BJ (cell line): ENCODE measurements at regions not wholly inside any gene's neighbourhood (a gene's known extent, or its start where the extent isn't known, plus 50 kb on each side); places are given as distances from the start of the nearest gene placed in this dataset.

ENCODE experiments used
- CTCF ChIA-PET: fragments of 350-600 bp; formaldehyde crosslinking; extraction: SDS; loops from one replicate; lab custom pipeline; 2021; ENCODE audit warnings: antibody characterized with exemption, inconsistent platforms; lab: Yijun Ruan, JAX
- POLR2A ChIA-PET: fragments of 300-600 bp; sonication (Branson Sonifier 250); formaldehyde crosslinking; extraction: SDS; loops from one replicate; lab custom pipeline; 2021; ENCODE audit warnings: antibody characterized with exemption; lab: Charles Lee
- DNase-seq: peaks from one replicate; pipeline ENCODE4 v3.0.0-alpha.2; 2011; ENCODE audit warnings: low read depth
- H3K27me3 ChIP-seq: 2 replicates; pipeline ENCODE4 v1.6.0; 2011; ENCODE audit warnings: low read length; ENCODE audit not compliant: control insufficient read depth, insufficient read depth
- H3K36me3 ChIP-seq: 2 replicates; pipeline ENCODE4 v1.5.1; 2011; ENCODE audit warnings: low read length; ENCODE audit not compliant: control insufficient read depth, insufficient read depth
- H3K4me3 ChIP-seq: 2 replicates; pipeline ENCODE4 v1.5.1; 2011; ENCODE audit warnings: low read depth, mild to moderate bottlenecking, control low read depth, low read length
- CTCF ChIP-seq: IDR thresholded peaks from 2 replicates; pipeline ENCODE4 v1.5.1; 2011; ENCODE audit warnings: low read depth, mild to moderate bottlenecking, control low read depth, inconsistent platforms, low read length, moderate library complexity; ENCODE audit not compliant: insufficient read depth

- no peak for DNase-seq
- no peak for TF ChIP-seq CTCF
- ChIA-PET POLR2A (no interaction called here), CTCF (interaction anchor here (3.7 kb wide), 1 partner anchor 261 kb away, joined by 18 read pairs; no protein-coding TSS in a partner anchor)
- Histone ChIP-seq H3K27me3 (no peaks in the 10 kb centered on the region), H3K36me3 (no peaks in the 10 kb centered on the region), H3K4me3 (no peak overlapping the region)
These were observed 84.8 kb upstream of the FOXB1 start for GRCh38 chr15:59918994-59919951.

- Histone ChIP-seq H3K36me3 (no peaks in the 10 kb centered on the region), H3K4me3 (no peak overlapping the region), H3K27me3 (no peaks in the 10 kb centered on the region)
- DNase-seq = no peak
- POLR2A ChIA-PET = no interaction called here
- CTCF ChIA-PET = interaction anchor here (0.6 to 3.7 kb wide), 13 partner anchors 16 to 603 kb away, joined by 3 to 18 read pairs (median 3); no protein-coding TSS in a partner anchor
- TF ChIP-seq CTCF = peak; percentile 45
These were observed 86.5 kb upstream of the FOXB1 start for GRCh38 chr15:59917504-59918157.

GRCh38 chr15:59906046-59906445, 98.1 kb upstream of the FOXB1 start:
- no peak overlapping the region for H3K4me3 ChIP-seq
- no peak for TF ChIP-seq CTCF
- ChIA-PET CTCF (no interaction called here), POLR2A (no interaction called here)
- DNase-seq = no peak
- no peaks in the 10 kb centered on the region for H3K36me3 ChIP-seq
- no peaks in the 10 kb centered on the region for H3K27me3 ChIP-seq

GRCh38 chr15:59905176-59905575, 98.9 kb upstream of the FOXB1 start:
- no peak for TF ChIP-seq CTCF
- ChIA-PET CTCF (no interaction called here), POLR2A (no interaction called here)
- DNase-seq = no peak
- Histone ChIP-seq H3K36me3 (no peaks in the 10 kb centered on the region), H3K4me3 (no peak overlapping the region), H3K27me3 (no peaks in the 10 kb centered on the region)

GRCh38 chr15:59904450-59905135, 99.5 kb upstream of the FOXB1 start:
- Histone ChIP-seq H3K36me3 (no peaks in the 10 kb centered on the region), H3K4me3 (no peak overlapping the region), H3K27me3 (no peaks in the 10 kb centered on the region)
- POLR2A ChIA-PET = no interaction called here
- no peak for TF ChIP-seq CTCF
- DNase-seq = no peak
- CTCF ChIA-PET = no interaction called here
